ENCODE measurements at regions not wholly inside any gene's neighbourhood (a gene's known extent, or its start where the extent isn't known, plus 50 kb on each side); places are given as distances from the start of the nearest gene placed in this dataset.

- no peak for DNase-seq
- ChIA-PET POLR2A (no interaction called here), CTCF (no interaction called here)
- Histone ChIP-seq H3K4me3 (ENCODE audit: low read length) (no peak overlapping the region), H3K36me3 (ENCODE audit: insufficient read depth, low read length) (no peaks in the 10 kb centered on the region), H3K27me3 (ENCODE audit: control insufficient read depth in 1 of 2, insufficient read depth in 2 of 2, low read length in 2 of 2) (no peaks in the 10 kb centered on the region), H3K4me1 (ENCODE audit: insufficient read depth, low read length) (no peaks in the 10 kb centered on the region), H3K27ac (ENCODE audit: low read depth in 1 of 2, low read length in 2 of 2) (no peak overlapping the region), H3K9me3 (ENCODE audit: control insufficient read depth in 1 of 2, insufficient read depth in 1 of 2, low read length in 2 of 2) (peaks cover 0 to 25% of the 10 kb centered on the region in 2 experiments)
- no peaks in the 10 kb centered on the region for H3K27me3 Mint-ChIP-seq
- H3K4me1 Mint-ChIP-seq (ENCODE audit: low read depth), result no peaks in the 10 kb centered on the region
- H3K27ac Mint-ChIP-seq, result no peak overlapping the region
- no peak for ATAC-seq (ENCODE audit: poor library complexity)
- no peak for TF ChIP-seq CTCF (IDR thresholded peaks at IDR 0.05)
- H3K9me3 Mint-ChIP-seq, result peaks cover 10% of the 10 kb centered on the region
- intact Hi-C loops (cut with DNase I, micrococcal nuclease), result no loop called here
- H3K4me3 Mint-ChIP-seq, result no peak overlapping the region
- no peaks in the 10 kb centered on the region for H3K36me3 Mint-ChIP-seq (ENCODE audit: low read depth)
Measured at GRCh38 chr4:188454575-188454974, 315.3 kb downstream of the TRIML1 start.

DNA sequence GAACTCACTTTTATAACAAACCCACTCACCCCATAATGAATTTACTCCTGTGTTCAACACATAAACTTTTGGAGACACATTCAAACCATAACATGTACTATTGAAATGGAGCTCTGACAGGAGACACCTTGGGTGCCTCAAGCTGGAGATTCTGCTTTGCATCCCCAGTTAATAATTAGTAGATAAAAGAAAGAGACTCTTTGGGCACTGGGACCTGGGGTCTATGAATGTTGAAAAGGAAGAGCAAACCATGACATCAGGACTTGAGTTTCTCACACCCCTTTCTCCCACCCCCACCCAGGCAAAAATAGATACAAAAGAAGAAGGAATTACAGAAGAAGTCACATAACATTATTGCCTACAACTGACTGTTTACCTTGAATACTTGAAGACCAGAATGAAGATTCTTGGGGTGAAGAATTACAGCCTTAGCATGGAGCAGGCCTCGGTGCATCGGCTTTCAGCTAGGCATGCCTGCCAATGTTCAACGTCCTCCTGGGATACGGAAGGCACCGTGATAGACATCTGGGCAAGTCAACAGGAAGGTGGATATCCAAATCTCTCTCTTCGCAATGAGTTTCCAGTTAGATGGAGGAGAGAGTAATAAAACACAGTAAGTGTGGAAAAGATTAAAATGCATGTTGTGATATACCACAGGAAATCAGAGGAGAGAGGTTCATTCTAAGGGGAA is 316.0 kb downstream of the TRIML1 start:
- no peak for TF ChIP-seq CTCF (IDR thresholded peaks at IDR 0.05)
- Histone ChIP-seq H3K4me1 (ENCODE audit: insufficient read depth, low read length) (no peaks in the 10 kb centered on the region), H3K9me3 (ENCODE audit: control insufficient read depth in 1 of 2, insufficient read depth in 1 of 2, low read length in 2 of 2) (peaks cover 0 to 25% of the 10 kb centered on the region in 2 experiments), H3K27me3 (ENCODE audit: control insufficient read depth in 1 of 2, insufficient read depth in 2 of 2, low read length in 2 of 2) (no peaks in the 10 kb centered on the region), H3K4me3 (ENCODE audit: low read length) (no peak overlapping the region), H3K27ac (ENCODE audit: low read depth in 1 of 2, low read length in 2 of 2) (no peak overlapping the region), H3K36me3 (ENCODE audit: insufficient read depth, low read length) (no peaks in the 10 kb centered on the region)
- intact Hi-C loops (cut with DNase I, micrococcal nuclease), result no loop called here
- Mint-ChIP-seq H3K27me3 (no peaks in the 10 kb centered on the region), H3K4me3 (no peak overlapping the region), H3K27ac (no peak overlapping the region), H3K36me3 (ENCODE audit: low read depth) (no peaks in the 10 kb centered on the region), H3K4me1 (ENCODE audit: low read depth) (no peaks in the 10 kb centered on the region), H3K9me3 (peaks cover 10% of the 10 kb centered on the region)
- ChIA-PET CTCF (no interaction called here), POLR2A (no interaction called here)
- DNase-seq, result no peak
- no peak for ATAC-seq (ENCODE audit: poor library complexity)

GRCh38 chr4:188459381-188459780 is 320.1 kb downstream of the TRIML1 start:
- intact Hi-C loops (cut with DNase I, micrococcal nuclease), result no loop called here

More at GRCh38 chr4:188459381-188459780, 320.1 kb downstream of the TRIML1 start:
- Mint-ChIP-seq H3K4me3 (no peak overlapping the region), H3K4me1 (ENCODE audit: low read depth) (no peaks in the 10 kb centered on the region), H3K9me3 (peaks cover 13% of the 10 kb centered on the region), H3K27ac (no peak overlapping the region), H3K27me3 (no peaks in the 10 kb centered on the region), H3K36me3 (ENCODE audit: low read depth) (no peaks in the 10 kb centered on the region)
- ChIA-PET POLR2A (no interaction called here), CTCF (no interaction called here)
- Histone ChIP-seq H3K4me3 (ENCODE audit: low read length) (no peak overlapping the region), H3K4me1 (ENCODE audit: insufficient read depth, low read length) (no peaks in the 10 kb centered on the region), H3K36me3 (ENCODE audit: insufficient read depth, low read length) (no peaks in the 10 kb centered on the region), H3K27ac (ENCODE audit: low read depth in 1 of 2, low read length in 2 of 2) (no peak overlapping the region), H3K9me3 (ENCODE audit: control insufficient read depth in 1 of 2, insufficient read depth in 1 of 2, low read length in 2 of 2) (peaks cover 0 to 30% of the 10 kb centered on the region in 2 experiments), H3K27me3 (ENCODE audit: control insufficient read depth in 1 of 2, insufficient read depth in 2 of 2, low read length in 2 of 2) (no peaks in the 10 kb centered on the region)
- ATAC-seq (ENCODE audit: poor library complexity), result no peak
- DNase-seq, result no peak
- no peak for TF ChIP-seq CTCF (IDR thresholded peaks at IDR 0.05)

All from CD4-positive, alpha-beta T cell (primary cell).